Fibroblast of mammary gland (primary cell): ENCODE measurements at regions not wholly inside any gene's neighbourhood (a gene's known extent, or its start where the extent isn't known, plus 50 kb on each side); places are given as distances from the start of the nearest gene placed in this dataset.

Experiments used
- DNase-seq: peaks from one replicate; pipeline ENCODE4 v3.0.0-alpha.2; 2010; ENCODE audit warnings: low read depth
- H3K4me3 ChIP-seq: 2 replicates; pipeline ENCODE4 v1.5.1; 2011; ENCODE audit warnings: low read depth, mild to moderate bottlenecking, low read length, moderate library complexity; ENCODE audit not compliant: control insufficient read depth
- CTCF ChIP-seq: conservative IDR thresholded peaks from 2 replicates; pipeline ENCODE4 v1.5.1; 2011; ENCODE audit warnings: low read depth, low read length, inconsistent platforms; ENCODE audit not compliant: control insufficient read depth, insufficient read depth

GRCh38 chr9:96075757-96076156, 200.3 kb downstream of the ERCC6L2 start:
- no peak overlapping the region for H3K4me3 ChIP-seq
- DNase-seq: no peak
- no peak for TF ChIP-seq CTCF

GRCh38 chr9:96075111-96075510, 199.6 kb downstream of the ERCC6L2 start:
- TF ChIP-seq CTCF: no peak
- H3K4me3 ChIP-seq: no peak overlapping the region
- no peak for DNase-seq

- no peak overlapping the region for H3K4me3 ChIP-seq
- no peak for TF ChIP-seq CTCF
- DNase-seq: no peak
These were observed 198.3 kb downstream of the ERCC6L2 start for GRCh38 chr9:96073531-96074480.

- no peak for DNase-seq
- TF ChIP-seq CTCF: no peak
- H3K4me3 ChIP-seq: no peak overlapping the region
These were observed 197.4 kb downstream of the ERCC6L2 start for GRCh38 chr9:96072930-96073329.

- DNase-seq: no peak
- H3K4me3 ChIP-seq: no peak overlapping the region
- no peak for TF ChIP-seq CTCF
These were observed 196.3 kb downstream of the ERCC6L2 start for GRCh38 chr9:96071815-96072124.

DNA sequence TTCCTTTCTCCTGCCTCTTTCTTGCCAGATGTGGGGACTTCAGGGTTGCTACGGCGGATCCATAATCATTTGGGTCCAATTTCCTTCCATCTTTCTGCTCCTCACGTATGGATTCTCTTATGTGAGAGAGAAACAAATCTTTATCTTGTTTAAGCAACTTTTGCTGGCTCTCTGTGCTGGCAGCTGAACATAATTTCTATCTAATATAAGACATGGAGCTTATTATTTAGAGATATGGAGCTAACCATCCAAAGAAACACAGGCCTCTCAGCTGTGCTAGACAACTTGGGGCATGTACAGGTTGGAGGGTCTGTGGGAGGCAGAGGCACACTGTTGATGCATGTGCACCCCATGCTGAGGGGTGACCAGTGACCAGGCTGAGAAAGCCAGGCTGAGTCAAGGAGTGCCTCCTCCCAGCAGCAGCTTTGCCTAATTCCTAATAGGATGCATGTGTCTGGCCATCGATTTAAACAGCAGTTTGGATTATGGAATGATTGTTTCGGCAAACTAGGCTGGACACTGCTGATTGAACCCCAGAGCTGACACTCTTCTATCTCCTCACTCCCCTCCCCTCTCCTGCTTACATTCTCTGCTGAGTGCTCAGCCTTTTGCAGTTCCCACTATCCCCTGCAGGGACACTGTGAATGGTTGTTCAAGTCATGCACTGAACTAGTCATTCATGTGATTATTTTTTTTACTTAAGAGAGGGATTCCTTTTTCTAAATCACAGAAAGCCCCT, 195.8 kb downstream of the ERCC6L2 start:
- TF ChIP-seq CTCF: peak; percentile 65
- DNase-seq: peak; percentile 55

More for the DNA sequence above, 195.8 kb downstream of the ERCC6L2 start:
- H3K4me3 ChIP-seq: no peak overlapping the region
